ENCODE measurements at regions not wholly inside any gene's neighbourhood (a gene's known extent, or its start where the extent isn't known, plus 50 kb on each side); places are given as distances from the start of the nearest gene placed in this dataset.
"Not testable (repeated sequence)": the region's sequence is repeated elsewhere in the genome, so short reads cannot be mapped to it uniquely, and the experiment has no call there.

GRCh38 chr4:171342646-171343045 lies 470.6 kb upstream of the GALNTL6 start:
- DNase-seq (ENCODE audit: low spot score): no peak

DNA sequence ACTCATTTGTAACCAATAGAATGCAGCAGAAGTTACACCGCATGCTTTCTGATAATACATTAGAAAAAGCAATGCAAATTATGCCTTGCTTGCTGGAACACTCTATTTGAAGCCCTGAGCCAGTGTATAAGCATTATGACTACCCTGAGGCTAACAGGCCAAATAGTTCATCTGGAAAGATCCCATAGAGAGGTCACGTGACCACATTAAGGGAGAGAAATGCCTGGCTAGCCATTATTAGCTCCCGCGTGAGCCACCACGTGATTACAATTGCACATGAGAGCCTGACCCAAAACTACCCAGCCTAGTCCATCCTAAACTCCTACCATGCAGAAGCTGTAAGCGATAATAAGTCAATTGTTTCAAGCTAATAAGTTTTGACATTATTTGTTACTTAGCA lies 472.9 kb upstream of the GALNTL6 start:
- DNase-seq (ENCODE audit: low spot score): no peak

GRCh38 chr4:171334549-171334948 lies 478.7 kb upstream of the GALNTL6 start:
- no peak for DNase-seq (ENCODE audit: low spot score)

DNA sequence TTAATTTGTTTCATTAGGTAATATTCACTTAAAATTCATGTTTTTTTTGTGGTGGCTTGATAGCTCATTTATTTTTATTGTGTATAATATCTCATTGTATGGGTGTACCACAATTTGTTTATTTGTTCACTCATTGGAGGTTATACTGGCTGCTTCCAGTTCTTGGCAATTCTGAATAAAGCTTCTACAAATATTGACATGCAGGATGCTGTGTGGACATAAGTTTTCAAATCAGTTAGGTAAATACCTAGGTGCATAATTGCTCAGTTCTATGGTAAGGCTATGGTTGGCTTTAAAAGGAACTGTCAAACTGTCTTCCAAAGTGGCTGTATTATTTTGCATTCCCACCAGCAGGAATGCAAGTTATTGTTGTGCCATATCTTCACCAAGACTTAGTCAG lies 504.5 kb upstream of the GALNTL6 start:
- DNase-seq (ENCODE audit: low spot score): no peak

GRCh38 chr4:171298048-171298718 lies 515.0 kb upstream of the GALNTL6 start:
- not testable (repeated sequence) for DNase-seq (ENCODE audit: low spot score)

DNA sequence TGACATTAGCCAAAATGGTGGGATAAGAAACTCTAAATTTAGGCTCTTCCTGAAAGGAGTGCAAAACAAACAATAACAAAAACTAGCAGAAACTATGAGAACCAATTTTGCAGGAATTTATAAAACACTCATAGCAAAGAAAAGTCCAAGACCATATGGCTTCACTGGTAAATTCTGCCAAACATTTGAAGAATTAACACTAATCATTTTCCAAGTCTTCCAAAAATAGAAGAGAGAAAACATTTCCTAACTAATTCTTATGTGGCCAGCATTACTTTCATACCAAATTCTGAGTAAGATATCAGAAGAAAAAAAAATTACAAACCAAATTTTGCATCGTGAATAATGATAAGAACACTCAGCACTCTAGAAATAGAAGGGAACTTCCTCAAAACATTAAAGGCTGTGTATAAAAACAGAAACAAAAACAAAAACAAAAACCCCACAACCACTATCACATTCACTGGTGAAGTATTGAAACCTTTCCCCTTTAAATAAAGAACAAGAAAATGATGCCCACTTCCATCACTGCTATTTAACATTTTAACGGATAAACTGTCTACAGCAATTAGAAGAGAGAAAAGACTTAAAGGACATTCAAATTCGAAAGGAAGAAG lies 524.3 kb upstream of the GALNTL6 start:
- DNase-seq (ENCODE audit: low spot score): no peak

- DNase-seq (ENCODE audit: low spot score): no peak
Observed at GRCh38 chr4:171281359-171281758, 531.8 kb upstream of the GALNTL6 start.

DNA sequence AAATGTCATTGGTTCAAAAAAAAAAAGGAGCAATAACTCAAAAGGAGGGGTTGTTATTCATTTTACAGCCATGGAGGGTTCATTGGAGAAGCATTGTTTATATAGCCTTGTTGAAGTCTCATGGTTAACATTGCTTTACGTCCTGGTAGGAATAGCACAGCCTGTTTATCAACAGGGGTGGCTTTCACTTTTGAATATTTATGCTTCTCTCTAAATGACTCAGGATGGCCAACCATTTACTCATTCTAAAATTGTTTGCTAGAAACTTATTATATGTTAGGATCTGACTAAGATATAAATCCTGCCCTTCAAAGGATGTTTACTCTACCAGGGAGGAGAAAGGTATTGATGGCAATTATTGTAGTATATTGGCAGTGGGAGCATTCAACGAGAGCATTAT lies 534.1 kb upstream of the GALNTL6 start:
- DNase-seq (ENCODE audit: low spot score): no peak

DNA sequence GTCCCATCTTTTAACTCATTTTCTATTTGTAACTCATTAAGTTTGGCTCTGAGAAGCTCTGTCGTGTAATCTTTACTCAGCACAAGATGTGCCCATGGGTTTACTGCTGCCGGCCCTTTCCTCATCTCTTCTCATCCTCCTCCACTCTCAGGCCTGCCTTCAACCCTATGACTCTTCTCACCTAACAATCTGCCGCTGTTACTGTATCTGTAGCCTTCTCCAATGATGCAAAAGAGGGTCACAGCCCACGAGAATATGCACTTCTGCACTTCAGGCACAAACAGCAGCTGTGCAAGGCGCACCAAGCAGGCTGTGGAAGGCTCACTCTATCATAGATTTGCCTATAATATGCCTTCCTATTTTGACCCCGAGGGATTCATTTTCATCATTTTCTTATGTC lies 546.5 kb upstream of the GALNTL6 start:
- no peak for DNase-seq (ENCODE audit: low spot score)

- no peak for DNase-seq (ENCODE audit: low spot score)
Observed at GRCh38 chr4:171265190-171265818, 547.9 kb upstream of the GALNTL6 start.

- no peak for DNase-seq (ENCODE audit: low spot score)
Observed at GRCh38 chr4:171256223-171256622, 557.0 kb upstream of the GALNTL6 start.

DNA sequence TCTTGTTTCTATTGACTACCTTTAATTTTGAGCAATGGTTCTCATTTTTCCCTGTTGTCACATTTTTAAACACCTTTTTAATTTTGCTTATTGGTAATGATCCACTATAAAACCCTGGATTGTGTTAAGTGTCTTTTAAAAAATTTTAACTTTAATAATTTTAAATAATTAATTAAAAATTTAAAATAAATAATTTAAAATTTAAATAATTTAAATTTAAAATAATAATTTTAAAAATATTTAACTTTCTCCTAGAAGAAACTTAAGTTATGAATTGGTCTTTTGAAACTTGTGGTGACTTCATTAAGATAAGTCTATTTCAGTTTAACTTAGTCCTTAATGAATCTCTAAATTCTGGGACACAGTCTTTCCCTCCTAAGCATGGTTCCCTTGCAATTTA lies 566.3 kb upstream of the GALNTL6 start:
- DNase-seq (ENCODE audit: low spot score): no peak

GRCh38 chr4:171242831-171243230 lies 570.4 kb upstream of the GALNTL6 start:
- DNase-seq (ENCODE audit: low spot score): no peak

DNA sequence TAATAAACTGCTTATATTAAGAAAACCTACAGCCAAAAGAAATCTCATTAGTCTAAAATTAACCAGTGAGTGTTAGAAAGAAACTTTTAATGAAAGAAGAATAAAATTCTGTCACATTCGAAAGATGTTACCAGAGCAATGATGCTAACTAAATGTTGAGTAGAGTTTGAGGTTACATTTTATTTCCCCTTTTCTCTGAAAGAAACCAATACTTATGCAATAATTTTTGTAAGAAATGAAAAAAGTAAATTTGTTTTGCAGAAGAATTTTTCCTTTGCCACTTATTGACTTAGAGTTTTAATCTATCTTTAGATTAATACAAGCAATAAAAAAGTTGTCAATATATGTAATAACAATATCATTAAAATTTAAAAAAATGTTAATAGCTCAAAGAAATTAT lies 574.0 kb upstream of the GALNTL6 start:
- DNase-seq (ENCODE audit: low spot score): no peak

DNA sequence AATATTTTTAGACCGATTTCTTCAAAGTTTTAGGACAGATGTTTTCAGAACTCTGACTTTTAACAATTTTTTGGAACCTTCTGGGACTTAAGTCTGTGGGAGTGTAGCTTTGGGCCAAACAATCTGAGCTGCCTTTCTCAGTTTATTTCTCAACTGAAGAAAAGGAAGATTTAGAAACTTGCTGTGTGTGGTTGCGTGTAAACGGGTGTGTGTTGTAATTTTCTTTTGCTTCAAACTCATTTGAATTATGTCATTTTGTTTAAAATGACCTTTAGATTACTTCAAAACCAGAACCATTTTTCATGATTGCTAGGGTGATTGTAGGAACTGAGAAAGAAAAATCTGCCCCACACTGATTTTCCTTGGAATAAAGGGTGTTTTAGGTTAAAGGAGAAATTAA lies 577.7 kb upstream of the GALNTL6 start:
- DNase-seq (ENCODE audit: low spot score): no peak

DNA sequence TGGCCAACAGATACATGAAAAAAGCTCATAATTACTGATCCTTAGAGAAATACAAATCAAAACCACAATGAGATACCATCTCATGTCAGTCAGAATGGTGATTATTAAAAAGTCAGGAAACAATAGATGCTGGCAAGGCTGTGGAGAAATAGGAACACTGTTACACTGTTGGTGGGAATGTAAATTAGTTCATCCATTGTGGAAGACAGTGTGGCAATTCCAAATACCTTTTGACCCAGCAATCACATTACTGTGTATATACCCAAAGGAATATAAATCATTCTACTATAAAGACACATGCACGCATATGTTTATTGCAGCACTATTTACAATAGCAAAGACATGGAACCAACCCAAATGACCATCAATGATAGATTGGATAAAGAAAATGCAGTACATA lies 583.9 kb upstream of the GALNTL6 start:
- DNase-seq (ENCODE audit: low spot score): not testable (repeated sequence)

- no peak for DNase-seq (ENCODE audit: low spot score)
Observed at GRCh38 chr4:171221181-171221580, 592.0 kb upstream of the GALNTL6 start.

DNA sequence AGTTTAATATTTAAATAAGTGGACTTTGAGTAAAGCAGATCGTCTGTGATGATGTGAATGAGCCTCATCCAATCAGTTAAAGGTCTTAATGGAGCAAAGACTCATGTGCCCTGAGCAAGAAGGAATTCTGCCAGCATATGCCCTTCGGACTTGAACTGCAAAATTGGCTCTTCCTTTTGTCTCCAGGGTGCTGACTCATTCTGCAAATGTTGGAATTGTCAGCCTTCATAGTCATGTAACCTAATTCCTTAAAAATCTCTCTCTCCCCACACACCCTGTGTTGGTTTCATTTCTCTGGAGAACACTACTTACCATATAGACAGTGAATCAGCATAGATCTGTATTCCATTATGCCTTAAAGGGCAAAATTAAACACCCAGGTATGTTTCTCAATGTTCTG lies 609.8 kb upstream of the GALNTL6 start:
- no peak for DNase-seq (ENCODE audit: low spot score)

GRCh38 chr4:171202908-171203307 lies 610.3 kb upstream of the GALNTL6 start:
- DNase-seq (ENCODE audit: low spot score): no peak

- DNase-seq (ENCODE audit: low spot score): no peak
Observed at GRCh38 chr4:171186700-171187099, 626.5 kb upstream of the GALNTL6 start.

DNA sequence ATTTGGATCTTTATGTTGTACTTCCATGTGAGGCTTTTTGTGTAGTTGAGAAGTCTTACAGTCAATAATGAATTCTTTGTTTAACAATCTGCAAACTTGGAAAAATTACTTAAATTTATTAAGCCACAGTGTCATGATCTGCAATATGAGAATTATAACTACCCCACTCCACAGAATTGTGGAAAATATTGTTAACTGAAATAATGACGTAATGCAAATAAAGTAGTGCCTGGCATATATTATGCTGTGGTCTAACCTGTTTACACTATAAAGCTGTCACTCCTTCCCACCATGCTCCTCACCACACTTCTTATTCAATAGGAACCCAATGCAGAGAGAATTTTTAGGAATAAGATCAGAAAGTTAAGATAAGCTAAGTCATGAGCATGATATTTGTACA lies 632.1 kb upstream of the GALNTL6 start:
- DNase-seq (ENCODE audit: low spot score): no peak

- DNase-seq (ENCODE audit: low spot score): no peak
Observed at GRCh38 chr4:171170671-171171070, 642.5 kb upstream of the GALNTL6 start.

- DNase-seq (ENCODE audit: low spot score): no peak
Observed at GRCh38 chr4:171169396-171169795, 643.8 kb upstream of the GALNTL6 start.

DNA sequence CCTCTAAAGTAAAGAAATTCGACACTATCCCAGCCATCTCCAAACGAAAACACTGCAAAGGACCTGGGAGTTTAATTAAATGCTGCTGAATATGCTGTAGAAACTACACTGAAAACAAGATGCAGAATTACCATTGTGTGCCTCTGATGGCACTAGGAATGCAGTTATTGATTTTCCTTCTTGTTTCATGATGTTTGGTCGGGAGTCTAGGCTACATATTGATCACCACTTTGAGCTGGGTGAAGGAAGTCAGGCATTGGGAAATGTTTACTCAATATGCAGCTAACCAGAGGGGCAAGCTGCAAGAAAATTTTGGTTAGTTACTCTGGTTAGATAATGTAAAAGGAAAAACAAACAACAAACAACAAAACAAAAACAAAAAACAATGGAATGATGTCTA lies 650.7 kb upstream of the GALNTL6 start:
- DNase-seq (ENCODE audit: low spot score): no peak
